ENCODE measurements at regions not wholly inside any gene's neighbourhood (a gene's known extent, or its start where the extent isn't known, plus 50 kb on each side); places are given as distances from the start of the nearest gene placed in this dataset.

- TF ChIP-seq CTCF (IDR thresholded peaks at IDR 0.05 in 4 of 5, conservative IDR thresholded peaks at IDR 0.05 in 1 of 5) (no peak), POLR2A (IDR thresholded peaks at IDR 0.05) (no peak)
These were observed 760.1 kb downstream of the RPS29 start for GRCh38 chr14:48826058-48826457.

All from gastrocnemius medialis (tissue), 4 donors.